Skeletal muscle tissue (tissue), 3 donors: ENCODE measurements at regions not wholly inside any gene's neighbourhood (a gene's known extent, or its start where the extent isn't known, plus 50 kb on each side); places are given as distances from the start of the nearest gene placed in this dataset.
"Not testable (repeated sequence)": the region's sequence is repeated elsewhere in the genome, so short reads cannot be mapped to it uniquely, and the experiment has no call there.

Source experiments
- H3K27ac ChIP-seq: one replicate; pipeline ENCODE4 v1.7.0; 2013; ENCODE audit warnings: mild to moderate bottlenecking, low read depth, low read length, inconsistent platforms
- H3K27me3 ChIP-seq, 3 donors: one replicate each; pipeline ENCODE4 v1.7.0; 2013; ENCODE audit warnings: low read length in 3 of 3; ENCODE audit not compliant: control insufficient read depth in 3 of 3, insufficient read depth in 3 of 3
- H3K36me3 ChIP-seq, 3 donors: one replicate each; pipeline ENCODE4 v1.7.0; 2013; ENCODE audit warnings: low read length in 3 of 3; ENCODE audit not compliant: control insufficient read depth in 3 of 3, insufficient read depth in 3 of 3
- H3K4me1 ChIP-seq, 3 donors: one replicate each; pipeline ENCODE4 v1.7.0; 2013; ENCODE audit warnings: low read length in 3 of 3, mild to moderate bottlenecking in 3 of 3; ENCODE audit not compliant: control insufficient read depth in 3 of 3, insufficient read depth in 3 of 3
- H3K4me3 ChIP-seq, 3 donors: one replicate each; pipeline ENCODE4 v1.7.0; 2013; ENCODE audit warnings: low read length in 3 of 3
- H3K9ac ChIP-seq, 3 donors: one replicate each; pipeline ENCODE4 v1.7.0; 2013; ENCODE audit warnings: low read length in 3 of 3, mild to moderate bottlenecking in 3 of 3, moderate library complexity in 2 of 3, low read depth in 1 of 3
- H3K9me3 ChIP-seq, 3 donors: one replicate each; pipeline ENCODE4 v1.7.0; 2013; ENCODE audit warnings: low read length in 3 of 3; ENCODE audit not compliant: control insufficient read depth in 3 of 3
- donor health status: Osteomylitis.

GRCh38 chr3:26081806-26082205 is 291.9 kb downstream of the OXSM start:
- H3K27ac ChIP-seq = no peak overlapping the region
- H3K4me3 ChIP-seq = no peak overlapping the region
- H3K4me1 ChIP-seq = no peaks in the 10 kb centered on the region
- no peak overlapping the region for H3K9ac ChIP-seq
- H3K9me3 ChIP-seq = no peaks in the 10 kb centered on the region
- H3K36me3 ChIP-seq = no peaks in the 10 kb centered on the region
- H3K27me3 ChIP-seq = no peaks in the 10 kb centered on the region

- Histone ChIP-seq H3K36me3 (no peaks in the 10 kb centered on the region), H3K9ac (no peak overlapping the region), H3K27ac (no peak overlapping the region), H3K27me3 (no peaks in the 10 kb centered on the region), H3K4me1 (no peaks in the 10 kb centered on the region), H3K9me3 (peaks cover 0 to 4% (median 0%) of the 10 kb centered on the region in 3 donors), H3K4me3 (no peak overlapping the region)
Observed at GRCh38 chr3:26082911-26083310, 293.0 kb downstream of the OXSM start.

GRCh38 chr3:26084629-26085028 is 294.7 kb downstream of the OXSM start:
- H3K4me3 ChIP-seq = no peak overlapping the region
- no peaks in the 10 kb centered on the region for H3K36me3 ChIP-seq
- no peaks in the 10 kb centered on the region for H3K27me3 ChIP-seq
- H3K9ac ChIP-seq = no peak overlapping the region
- no peak overlapping the region for H3K27ac ChIP-seq
- no peaks in the 10 kb centered on the region for H3K4me1 ChIP-seq
- peaks cover 0 to 4% (median 0%) of the 10 kb centered on the region in 3 donors for H3K9me3 ChIP-seq

- Histone ChIP-seq H3K9me3 (peaks cover 0 to 4% (median 0%) of the 10 kb centered on the region in 3 donors), H3K27ac (no peak overlapping the region), H3K4me1 (peaks cover 0 to 12% (median 7%) of the 10 kb centered on the region in 3 donors), H3K27me3 (no peaks in the 10 kb centered on the region), H3K36me3 (no peaks in the 10 kb centered on the region), H3K9ac (no peak overlapping the region), H3K4me3 (no peak overlapping the region)
Observed at GRCh38 chr3:26087751-26088150, 297.9 kb downstream of the OXSM start.

GRCh38 chr3:26089249-26089648 is 299.4 kb downstream of the OXSM start:
- no peak overlapping the region for H3K27ac ChIP-seq
- H3K9ac ChIP-seq = no peak overlapping the region
- no peaks in the 10 kb centered on the region for H3K36me3 ChIP-seq
- no peak overlapping the region for H3K4me3 ChIP-seq
- no peaks in the 10 kb centered on the region for H3K27me3 ChIP-seq
- H3K4me1 ChIP-seq = peaks cover 0 to 12% (median 7%) of the 10 kb centered on the region in 3 donors
- peaks cover 0 to 4% (median 0%) of the 10 kb centered on the region in 3 donors for H3K9me3 ChIP-seq

GRCh38 chr3:26090589-26090988 is 300.7 kb downstream of the OXSM start:
- Histone ChIP-seq H3K4me3 (no peak overlapping the region), H3K27ac (no peak overlapping the region), H3K27me3 (no peaks in the 10 kb centered on the region), H3K9me3 (peaks cover 0 to 4% (median 0%) of the 10 kb centered on the region in 3 donors), H3K9ac (no peak overlapping the region), H3K4me1 (peaks cover 0 to 12% (median 7%) of the 10 kb centered on the region in 3 donors), H3K36me3 (no peaks in the 10 kb centered on the region)

GRCh38 chr3:26091096-26091495 is 301.2 kb downstream of the OXSM start:
- Histone ChIP-seq H3K36me3 (no peaks in the 10 kb centered on the region), H3K9ac (no peak overlapping the region), H3K4me1 (peaks cover 0 to 12% (median 7%) of the 10 kb centered on the region in 3 donors), H3K27me3 (no peaks in the 10 kb centered on the region), H3K27ac (no peak overlapping the region), H3K9me3 (peaks cover 0 to 4% (median 0%) of the 10 kb centered on the region in 3 donors), H3K4me3 (no peak overlapping the region)

GRCh38 chr3:26091626-26092025 is 301.7 kb downstream of the OXSM start:
- H3K27me3 ChIP-seq = no peaks in the 10 kb centered on the region
- peaks cover 0 to 4% (median 0%) of the 10 kb centered on the region in 3 donors for H3K9me3 ChIP-seq
- H3K4me3 ChIP-seq = no peak overlapping the region
- no peak overlapping the region for H3K9ac ChIP-seq
- no peaks in the 10 kb centered on the region for H3K36me3 ChIP-seq
- H3K27ac ChIP-seq = no peak overlapping the region
- peaks cover 0 to 12% (median 7%) of the 10 kb centered on the region in 3 donors for H3K4me1 ChIP-seq

- H3K27me3 ChIP-seq, H3K9me3 ChIP-seq, H3K36me3 ChIP-seq, H3K4me3 ChIP-seq, H3K9ac ChIP-seq, H3K27ac ChIP-seq: not testable (repeated sequence)
- peaks cover 11 to 28% (median 24%) of the 10 kb centered on the region in 3 donors for H3K4me1 ChIP-seq
Observed at GRCh38 chr3:26097111-26097510, 307.2 kb downstream of the OXSM start.

GRCh38 chr3:26099692-26100091 is 309.8 kb downstream of the OXSM start:
- peak overlapping the region; percentile 93 for H3K27ac ChIP-seq
- H3K4me1 ChIP-seq = peaks cover 16 to 34% (median 31%) of the 10 kb centered on the region in 3 donors

More at GRCh38 chr3:26099692-26100091, 309.8 kb downstream of the OXSM start:
- no peaks in the 10 kb centered on the region for H3K36me3 ChIP-seq
- peak overlapping the region in 1 of 3 donors; percentile 47 for H3K9ac ChIP-seq
- no peaks in the 10 kb centered on the region for H3K27me3 ChIP-seq
- peaks cover 0 to 5% (median 0%) of the 10 kb centered on the region in 3 donors for H3K9me3 ChIP-seq
- H3K4me3 ChIP-seq = no peak overlapping the region
